Neural cell (in vitro differentiated cells): ENCODE measurements at regions not wholly inside any gene's neighbourhood (a gene's known extent, or its start where the extent isn't known, plus 50 kb on each side); places are given as distances from the start of the nearest gene placed in this dataset.

Experiments used
- H2AFZ ChIP-seq: fragments of 200-600, 300-800 bp; sonication (generic), shearing (Covaris generic); 2 replicates; pipeline ENCODE4 v1.6.0; 2014; ENCODE audit warnings: low read depth, mild to moderate bottlenecking, antibody characterized with exemption, low read length, moderate library complexity
- H3F3A ChIP-seq: fragments of 200-600 bp; shearing (Covaris generic); 2 replicates; pipeline ENCODE4 v1.6.1; 2016; ENCODE audit warnings: mild to moderate bottlenecking, moderate library complexity, mixed read lengths, antibody characterized with exemption, low read length; ENCODE audit not compliant: insufficient read depth, poor library complexity, severe bottlenecking
- H3K27ac ChIP-seq: fragments of 200-600, 300-800 bp; sonication (generic), shearing (Covaris generic); 2 replicates; pipeline ENCODE4 v1.5.1; 2014; ENCODE audit warnings: mild to moderate bottlenecking, low read length, moderate library complexity
- H3K27me3 ChIP-seq: fragments of 300-800, 200-600 bp; sonication (generic), shearing (Covaris generic); 2 replicates; pipeline ENCODE4 v1.6.0; 2014; ENCODE audit warnings: mild to moderate bottlenecking, low read depth, low read length, moderate library complexity; ENCODE audit not compliant: insufficient read depth
- H3K36me3 ChIP-seq: fragments of 300-800, 200-600 bp; sonication (generic), shearing (Covaris generic); 2 replicates; pipeline ENCODE4 v1.5.1; 2014; ENCODE audit warnings: mild to moderate bottlenecking, antibody characterized with exemption, low read length, moderate library complexity; ENCODE audit not compliant: insufficient read depth
- H3K4me2 ChIP-seq: fragments of 300-800, 200-600 bp; sonication (generic), shearing (Covaris generic); 2 replicates; pipeline ENCODE4 v1.6.0; 2014; ENCODE audit warnings: mild to moderate bottlenecking, low read length
- H3K4me3 ChIP-seq: fragments of 300-800, 200-600 bp; sonication (generic), shearing (Covaris generic); 2 replicates; pipeline ENCODE4 v1.5.1; 2014; ENCODE audit warnings: mild to moderate bottlenecking, low read length, moderate library complexity
- H3K79me2 ChIP-seq: fragments of 200-600 bp; shearing (Covaris generic); replicated peaks from 2 replicates; pipeline ENCODE4 v1.6.0; 2014; ENCODE audit warnings: mild to moderate bottlenecking, low read length, moderate library complexity; ENCODE audit not compliant: insufficient read depth
- H3K9ac ChIP-seq: fragments of 300-800, 200-600 bp; sonication (generic), shearing (Covaris generic); 2 replicates; pipeline ENCODE4 v1.6.1; 2016; ENCODE audit warnings: mild to moderate bottlenecking, low read length, mixed read lengths
- H3K9me2 ChIP-seq: fragments of 200-600 bp; shearing (Covaris generic); 2 replicates; pipeline ENCODE4 v1.6.1; 2016; ENCODE audit warnings: mild to moderate bottlenecking, low read length, mixed read lengths; ENCODE audit not compliant: insufficient read depth
- H3K9me3 ChIP-seq: fragments of 200-600, 300-800 bp; sonication (generic), shearing (Covaris generic); 2 replicates; pipeline ENCODE4 v1.6.1; 2016; ENCODE audit warnings: mild to moderate bottlenecking, mixed run types, low read length, moderate library complexity, mixed read lengths
- H4K20me1 ChIP-seq: fragments of 200-600 bp; shearing (Covaris generic); 2 replicates; pipeline ENCODE4 v1.6.1; 2016; ENCODE audit warnings: mild to moderate bottlenecking, mixed run types; ENCODE audit not compliant: insufficient read depth
- CTCF ChIP-seq: fragments of 450-650 bp; IDR thresholded peaks from 2 replicates; pipeline ENCODE4 v1.5.1; 2014; ENCODE audit warnings: antibody characterized with exemption, mild to moderate bottlenecking, moderate library complexity; ENCODE audit not compliant: poor library complexity, severe bottlenecking
- EP300 ChIP-seq: fragments of 450-650 bp; conservative IDR thresholded peaks from 2 replicates; pipeline ENCODE4 v1.6.1; 2014; ENCODE audit warnings: antibody characterized with exemption, mild to moderate bottlenecking, moderate library complexity; ENCODE audit not compliant: poor library complexity, severe bottlenecking
- EZH2 ChIP-seq: fragments of 200-600, 300-800 bp; shearing (Covaris generic), sonication (generic); IDR thresholded peaks from 2 replicates; pipeline ENCODE4 v1.6.1; 2014; ENCODE audit warnings: antibody characterized with exemption, low read length, borderline replicate concordance, mild to moderate bottlenecking; ENCODE audit not compliant: insufficient read depth, poor library complexity, severe bottlenecking
- MXI1 ChIP-seq: fragments of 450-650 bp; conservative IDR thresholded peaks from 2 replicates; pipeline ENCODE4 v1.6.1; 2014; ENCODE audit warnings: antibody characterized with exemption, mild to moderate bottlenecking; ENCODE audit not compliant: poor library complexity, severe bottlenecking
- POLR2AphosphoS5 ChIP-seq: IDR thresholded peaks from 2 replicates; pipeline ENCODE4 v1.6.1; 2012
- RAD21 ChIP-seq: fragments of 450-650 bp; conservative IDR thresholded peaks from 2 replicates; pipeline ENCODE4 v1.6.1; 2014; ENCODE audit warnings: antibody characterized with exemption, mild to moderate bottlenecking, moderate library complexity
- REST ChIP-seq: IDR thresholded peaks from 2 replicates; pipeline ENCODE4 v1.6.1; 2012; ENCODE audit warnings: borderline replicate concordance
- SMC3 ChIP-seq: fragments of 450-650 bp; conservative IDR thresholded peaks from 2 replicates; pipeline ENCODE4 v1.6.1; 2014; ENCODE audit warnings: antibody characterized with exemption, mild to moderate bottlenecking, moderate library complexity; ENCODE audit not compliant: poor library complexity
- TAF1 ChIP-seq: IDR thresholded peaks from 2 replicates; pipeline ENCODE4 v1.6.1; 2012; ENCODE audit warnings: low read depth

GRCh38 chr18:56191334-56191733, 447.1 kb downstream of the TXNL1 start:
- H3K27ac ChIP-seq, result no peak overlapping the region
- H3K9me2 ChIP-seq, result no peaks in the 10 kb centered on the region
- H3K4me3 ChIP-seq, result no peak overlapping the region
- H3F3A ChIP-seq, result no peaks in the 10 kb centered on the region
- TF ChIP-seq RAD21 (no peak), SMC3 (no peak), TAF1 (no peak), MXI1 (no peak), EP300 (no peak), REST (no peak), EZH2 (no peak), POLR2AphosphoS5 (no peak), CTCF (no peak)
- H3K79me2 ChIP-seq, result no peaks in the 10 kb centered on the region
- no peak overlapping the region for H3K9ac ChIP-seq
- no peak overlapping the region for H2AFZ ChIP-seq
- H3K9me3 ChIP-seq, result no peaks in the 10 kb centered on the region
- H3K27me3 ChIP-seq, result no peaks in the 10 kb centered on the region
- H3K4me2 ChIP-seq, result no peak overlapping the region
- H3K36me3 ChIP-seq, result no peaks in the 10 kb centered on the region
- no peaks in the 10 kb centered on the region for H4K20me1 ChIP-seq

- Histone ChIP-seq H3K27ac (no peak overlapping the region), H3K36me3 (no peaks in the 10 kb centered on the region), H3K9me2 (no peaks in the 10 kb centered on the region), H3F3A (no peaks in the 10 kb centered on the region), H4K20me1 (no peaks in the 10 kb centered on the region), H3K9ac (no peak overlapping the region), H3K27me3 (no peaks in the 10 kb centered on the region), H2AFZ (no peak overlapping the region), H3K4me3 (no peak overlapping the region), H3K4me2 (no peak overlapping the region), H3K79me2 (no peaks in the 10 kb centered on the region), H3K9me3 (no peaks in the 10 kb centered on the region)
- TF ChIP-seq SMC3 (no peak), RAD21 (no peak), EZH2 (no peak), REST (no peak), POLR2AphosphoS5 (no peak), EP300 (no peak), CTCF (no peak), MXI1 (no peak), TAF1 (no peak)
Observed at GRCh38 chr18:56189615-56190014, 448.8 kb downstream of the TXNL1 start.
